Thyroid gland (tissue), 4 donors: ENCODE measurements at regions not wholly inside any gene's neighbourhood (a gene's known extent, or its start where the extent isn't known, plus 50 kb on each side); places are given as distances from the start of the nearest gene placed in this dataset.

Experiments
- POLR2A ChIP-seq, 2 donors: fragments of 450-650 bp; IDR thresholded peaks; one replicate each; pipeline ENCODE4 v1.6.1; 2017; ENCODE audit warnings: antibody characterized with exemption in 2 of 2, mild to moderate bottlenecking in 2 of 2, moderate library complexity in 1 of 2
- TF ChIP-seq, protein P1 (sequence below), 6 experiments: fragments of 200-600 bp in 3 of 6; fragments of 450-650 bp in 3 of 6; sonication (generic) in 3 of 6; IDR thresholded peaks; one replicate each; pipeline ENCODE4 v1.5.1; 2016 to 2019; ENCODE audit warnings: antibody characterized with exemption in 6 of 6, mild to moderate bottlenecking in 2 of 6, inconsistent platforms in 1 of 6, moderate library complexity in 1 of 6

- no peak for TF ChIP-seq POLR2A (IDR thresholded peaks at IDR 0.05)
- TF ChIP-seq, protein P1, sequence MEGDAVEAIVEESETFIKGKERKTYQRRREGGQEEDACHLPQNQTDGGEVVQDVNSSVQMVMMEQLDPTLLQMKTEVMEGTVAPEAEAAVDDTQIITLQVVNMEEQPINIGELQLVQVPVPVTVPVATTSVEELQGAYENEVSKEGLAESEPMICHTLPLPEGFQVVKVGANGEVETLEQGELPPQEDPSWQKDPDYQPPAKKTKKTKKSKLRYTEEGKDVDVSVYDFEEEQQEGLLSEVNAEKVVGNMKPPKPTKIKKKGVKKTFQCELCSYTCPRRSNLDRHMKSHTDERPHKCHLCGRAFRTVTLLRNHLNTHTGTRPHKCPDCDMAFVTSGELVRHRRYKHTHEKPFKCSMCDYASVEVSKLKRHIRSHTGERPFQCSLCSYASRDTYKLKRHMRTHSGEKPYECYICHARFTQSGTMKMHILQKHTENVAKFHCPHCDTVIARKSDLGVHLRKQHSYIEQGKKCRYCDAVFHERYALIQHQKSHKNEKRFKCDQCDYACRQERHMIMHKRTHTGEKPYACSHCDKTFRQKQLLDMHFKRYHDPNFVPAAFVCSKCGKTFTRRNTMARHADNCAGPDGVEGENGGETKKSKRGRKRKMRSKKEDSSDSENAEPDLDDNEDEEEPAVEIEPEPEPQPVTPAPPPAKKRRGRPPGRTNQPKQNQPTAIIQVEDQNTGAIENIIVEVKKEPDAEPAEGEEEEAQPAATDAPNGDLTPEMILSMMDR (IDR thresholded peaks at IDR 0.05) = no peak
These were observed 329.2 kb upstream of the CCNH start for GRCh38 chr5:87741881-87742280.
